ENCODE measurements at regions not wholly inside any gene's neighbourhood (a gene's known extent, or its start where the extent isn't known, plus 50 kb on each side); places are given as distances from the start of the nearest gene placed in this dataset.

GRCh38 chr3:162029736-162030135 lies 533.1 kb downstream of the OTOL1 start:
- ATAC-seq, result no peak
- DNase-seq (ENCODE audit: missing footprints), result no peak
- intact Hi-C loops (cut with DNase I), result no loop called here

GRCh38 chr3:162034368-162034767 lies 537.8 kb downstream of the OTOL1 start:
- DNase-seq (ENCODE audit: missing footprints) (no peak), ATAC-seq (no peak)
- intact Hi-C loops (cut with DNase I), result no loop called here

GRCh38 chr3:162041622-162042021 lies 545.0 kb downstream of the OTOL1 start:
- intact Hi-C loops (cut with DNase I), result no loop called here
- ATAC-seq (no peak), DNase-seq (ENCODE audit: missing footprints) (no peak)

- DNase-seq (ENCODE audit: missing footprints) (no peak), ATAC-seq (no peak)
- intact Hi-C loops (cut with DNase I), result no loop called here
These were observed 556.0 kb downstream of the OTOL1 start for GRCh38 chr3:162052636-162053035.

GRCh38 chr3:162072656-162073164 lies 576.1 kb downstream of the OTOL1 start:
- intact Hi-C loops (cut with DNase I), result no loop called here
- ATAC-seq (no peak), DNase-seq (ENCODE audit: missing footprints) (no peak)

GRCh38 chr3:162073422-162073975 lies 576.9 kb downstream of the OTOL1 start:
- ATAC-seq (no peak), DNase-seq (ENCODE audit: missing footprints) (no peak)
- intact Hi-C loops (cut with DNase I), result no loop called here

GRCh38 chr3:162077108-162077507 lies 580.5 kb downstream of the OTOL1 start:
- intact Hi-C loops (cut with DNase I), result no loop called here
- ATAC-seq (no peak), DNase-seq (ENCODE audit: missing footprints) (no peak)

- DNase-seq (ENCODE audit: missing footprints) (no peak), ATAC-seq (no peak)
- intact Hi-C loops (cut with DNase I), result no loop called here
These were observed 585.9 kb downstream of the OTOL1 start for GRCh38 chr3:162082516-162082915.

GRCh38 chr3:162087361-162087760 lies 590.8 kb downstream of the OTOL1 start:
- ATAC-seq (no peak), DNase-seq (ENCODE audit: missing footprints) (no peak)
- intact Hi-C loops (cut with DNase I), result no loop called here

- DNase-seq (ENCODE audit: missing footprints), result no peak
- intact Hi-C loops (cut with DNase I), result no loop called here
- no peak for ATAC-seq
These were observed 596.1 kb downstream of the OTOL1 start for GRCh38 chr3:162092751-162093150.

- intact Hi-C loops (cut with DNase I), result no loop called here
- no peak for DNase-seq (ENCODE audit: missing footprints)
- no peak for ATAC-seq
These were observed 597.7 kb downstream of the OTOL1 start for GRCh38 chr3:162094301-162094700.

- no peak for ATAC-seq
These were observed 600.3 kb downstream of the OTOL1 start for GRCh38 chr3:162096874-162097273.

GRCh38 chr3:162103808-162104207 lies 607.2 kb downstream of the OTOL1 start:
- intact Hi-C loops (cut with DNase I), result no loop called here
- ATAC-seq (no peak), DNase-seq (ENCODE audit: missing footprints) (no peak)

More at GRCh38 chr3:162096874-162097273, 600.3 kb downstream of the OTOL1 start:
- intact Hi-C loops (cut with DNase I), result no loop called here
- no peak for DNase-seq (ENCODE audit: missing footprints)

- no peak for ATAC-seq
- no peak for DNase-seq (ENCODE audit: missing footprints)
- intact Hi-C loops (cut with DNase I), result no loop called here
These were observed 615.3 kb downstream of the OTOL1 start for GRCh38 chr3:162111861-162112260.

GRCh38 chr3:162112719-162113118 lies 616.1 kb downstream of the OTOL1 start:
- intact Hi-C loops (cut with DNase I), result no loop called here
- ATAC-seq (no peak), DNase-seq (ENCODE audit: missing footprints) (no peak)

- DNase-seq (ENCODE audit: missing footprints) (no peak), ATAC-seq (no peak)
- intact Hi-C loops (cut with DNase I), result no loop called here
These were observed 621.4 kb downstream of the OTOL1 start for GRCh38 chr3:162117961-162118360.

- DNase-seq (ENCODE audit: missing footprints) (no peak), ATAC-seq (no peak)
- intact Hi-C loops (cut with DNase I), result no loop called here
These were observed 623.0 kb downstream of the OTOL1 start for GRCh38 chr3:162119651-162120050.

- intact Hi-C loops (cut with DNase I), result no loop called here
- DNase-seq (ENCODE audit: missing footprints), result no peak
- ATAC-seq, result peak; percentile 67
These were observed 625.8 kb downstream of the OTOL1 start for GRCh38 chr3:162122405-162122804.

GRCh38 chr3:162125790-162126189 lies 629.2 kb downstream of the OTOL1 start:
- peak; percentile 44 for ATAC-seq

GRCh38 chr3:162130582-162130981 lies 634.0 kb downstream of the OTOL1 start:
- intact Hi-C loops (cut with DNase I), result no loop called here
- no peak for DNase-seq (ENCODE audit: missing footprints)
- ATAC-seq, result no peak

More at GRCh38 chr3:162125790-162126189, 629.2 kb downstream of the OTOL1 start:
- no peak for DNase-seq (ENCODE audit: missing footprints)
- intact Hi-C loops (cut with DNase I), result no loop called here

GRCh38 chr3:162132981-162133380 lies 636.4 kb downstream of the OTOL1 start:
- ATAC-seq, result no peak
- no peak for DNase-seq (ENCODE audit: missing footprints)
- intact Hi-C loops (cut with DNase I), result no loop called here

Data from Right ventricle myocardium inferior (tissue), 1 donor.